GM19397 (cell line): ENCODE measurements at regions not wholly inside any gene's neighbourhood (a gene's known extent, or its start where the extent isn't known, plus 50 kb on each side); places are given as distances from the start of the nearest gene placed in this dataset.

Experiments
- ATAC-seq: cut with Tn5 transposase; IDR thresholded peaks from one replicate; pipeline ENCODE4 v1.9.1; 2021; ENCODE audit warnings: mild to moderate bottlenecking, moderate library complexity; ENCODE audit not compliant: unreplicated experiment

- ATAC-seq = no peak
These were observed 162.6 kb upstream of the PLEKHG7 start for GRCh38 chr12:92539976-92540781.

GRCh38 chr12:92539110-92539749, 163.6 kb upstream of the PLEKHG7 start:
- peak; percentile 41 for ATAC-seq

- ATAC-seq = no peak
These were observed 165.4 kb upstream of the PLEKHG7 start for GRCh38 chr12:92537290-92537960.

- ATAC-seq = no peak
These were observed 166.8 kb upstream of the PLEKHG7 start for GRCh38 chr12:92535961-92536360.

GRCh38 chr12:92533280-92533890, 169.4 kb upstream of the PLEKHG7 start:
- ATAC-seq = no peak

- no peak for ATAC-seq
These were observed 172.1 kb upstream of the PLEKHG7 start for GRCh38 chr12:92530706-92531105.

GRCh38 chr12:92529944-92530343, 172.8 kb upstream of the PLEKHG7 start:
- ATAC-seq = no peak

GRCh38 chr12:92528586-92528985, 174.2 kb upstream of the PLEKHG7 start:
- no peak for ATAC-seq

- ATAC-seq = no peak
These were observed 174.7 kb upstream of the PLEKHG7 start for GRCh38 chr12:92528097-92528496.

GRCh38 chr12:92524489-92524888, 178.3 kb upstream of the PLEKHG7 start:
- ATAC-seq = no peak

- ATAC-seq = no peak
These were observed 182.3 kb upstream of the PLEKHG7 start for GRCh38 chr12:92520511-92520910.

- no peak for ATAC-seq
These were observed 183.5 kb upstream of the PLEKHG7 start for GRCh38 chr12:92519284-92519683.

GRCh38 chr12:92518071-92518470, 184.7 kb upstream of the PLEKHG7 start:
- no peak for ATAC-seq

GRCh38 chr12:92516277-92516600, 186.6 kb upstream of the PLEKHG7 start:
- no peak for ATAC-seq

- ATAC-seq = no peak
These were observed 189.5 kb upstream of the PLEKHG7 start for GRCh38 chr12:92513231-92513730.

GRCh38 chr12:92511786-92512185, 191.0 kb upstream of the PLEKHG7 start:
- ATAC-seq = no peak

GRCh38 chr12:92509156-92509738, 193.5 kb upstream of the PLEKHG7 start:
- no peak for ATAC-seq

- no peak for ATAC-seq
These were observed 195.9 kb upstream of the PLEKHG7 start for GRCh38 chr12:92506891-92507290.

- no peak for ATAC-seq
These were observed 196.3 kb upstream of the PLEKHG7 start for GRCh38 chr12:92506460-92506859.

- ATAC-seq = no peak
These were observed 197.2 kb upstream of the PLEKHG7 start for GRCh38 chr12:92505254-92506231.
